HG03108 (cell line): ENCODE measurements at regions not wholly inside any gene's neighbourhood (a gene's known extent, or its start where the extent isn't known, plus 50 kb on each side); places are given as distances from the start of the nearest gene placed in this dataset.

Experiments used
- ATAC-seq: cut with Tn5 transposase; IDR thresholded peaks from one replicate; pipeline ENCODE4 v1.9.1; 2021; ENCODE audit warnings: moderate library complexity; ENCODE audit not compliant: unreplicated experiment

DNA sequence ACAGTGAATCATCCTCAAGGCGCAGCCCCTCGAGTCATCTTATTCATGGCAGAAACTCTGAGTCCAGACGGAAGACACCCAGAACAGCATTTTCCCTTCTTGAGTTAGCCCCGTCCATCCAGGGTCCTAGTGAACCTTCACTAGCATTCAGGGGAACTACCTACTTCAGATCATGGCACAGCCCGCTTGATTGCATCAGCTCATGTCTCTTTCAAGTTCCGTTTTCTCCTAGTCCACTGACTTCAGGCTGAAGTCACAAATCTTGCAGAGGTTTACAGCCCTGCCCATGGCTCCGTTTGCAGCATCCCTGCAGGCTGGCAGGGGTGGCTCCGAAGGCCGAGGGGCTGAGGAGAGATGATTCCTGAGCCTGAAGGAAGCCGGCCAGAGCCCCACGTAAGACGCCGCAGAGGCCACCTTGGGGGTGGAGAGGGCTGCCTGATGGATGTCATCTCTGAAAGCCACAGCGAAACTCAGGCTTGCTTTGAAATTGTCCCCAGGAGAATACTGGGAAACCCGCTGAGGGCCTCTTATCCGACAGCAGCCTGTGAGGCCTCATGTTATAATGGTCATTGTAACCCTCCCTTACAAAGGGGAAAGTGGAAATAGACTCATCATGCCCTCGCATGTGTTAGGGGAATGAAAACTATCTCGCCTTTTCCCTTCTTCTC, 310.2 kb upstream of the AJAP1 start:
- no peak for ATAC-seq

DNA sequence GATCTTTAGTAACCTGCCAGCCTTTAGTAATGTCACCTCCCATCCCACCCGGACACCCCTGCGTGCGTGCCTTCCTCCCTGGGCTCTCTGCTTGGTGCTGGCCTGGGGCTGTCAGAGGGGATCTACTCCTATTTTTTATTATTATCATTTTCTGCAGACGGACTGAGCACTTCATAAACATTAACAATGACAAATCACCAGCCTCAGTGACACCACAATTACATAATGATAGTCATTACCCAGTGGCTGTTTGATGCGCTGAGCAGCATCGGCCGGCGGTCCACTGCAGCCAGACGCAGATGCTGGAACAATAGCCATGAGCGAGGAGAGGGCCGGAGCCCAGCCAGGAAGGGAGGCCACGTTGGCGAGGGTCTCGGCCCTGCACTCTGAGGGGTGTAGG, 309.3 kb upstream of the AJAP1 start:
- no peak for ATAC-seq

DNA sequence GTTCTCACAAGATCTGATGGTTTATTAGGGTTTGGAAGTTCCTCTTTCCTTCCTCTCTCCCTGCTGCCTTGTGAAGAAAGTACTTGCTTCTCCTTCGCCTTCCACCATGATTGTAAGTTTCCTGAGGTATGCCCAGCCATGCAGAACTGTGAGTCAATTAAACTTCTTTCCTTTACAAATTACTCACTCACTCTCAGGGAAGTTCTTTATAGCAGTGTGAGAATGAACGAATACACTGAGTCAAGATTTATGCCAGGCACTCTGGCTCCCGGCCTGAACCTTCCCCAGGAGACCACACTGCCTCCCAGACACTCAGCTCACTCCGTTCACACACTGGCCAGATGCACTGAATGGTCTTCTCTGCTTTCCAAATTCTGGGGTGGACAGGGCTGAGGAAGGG, 308.3 kb upstream of the AJAP1 start:
- no peak for ATAC-seq

DNA sequence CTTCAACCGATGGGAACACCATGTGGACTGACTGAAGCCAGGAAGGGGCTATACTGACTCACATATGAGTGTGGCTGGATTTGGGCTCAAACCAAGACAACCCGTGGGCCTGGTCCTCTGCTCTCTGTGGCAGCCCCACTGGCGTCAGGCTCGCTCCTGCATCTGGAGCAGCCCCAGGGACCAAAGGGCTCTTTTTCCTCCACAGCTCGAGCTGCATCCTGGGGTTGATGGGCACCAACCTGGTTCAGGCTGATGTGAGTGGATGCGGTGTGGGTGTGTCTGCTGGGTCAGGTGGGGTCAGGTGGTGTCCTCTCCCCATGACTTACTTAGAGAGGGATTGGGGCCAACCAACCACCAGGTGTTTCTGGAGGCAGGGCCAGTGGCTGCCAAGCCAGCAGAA, 303.0 kb upstream of the AJAP1 start:
- no peak for ATAC-seq

DNA sequence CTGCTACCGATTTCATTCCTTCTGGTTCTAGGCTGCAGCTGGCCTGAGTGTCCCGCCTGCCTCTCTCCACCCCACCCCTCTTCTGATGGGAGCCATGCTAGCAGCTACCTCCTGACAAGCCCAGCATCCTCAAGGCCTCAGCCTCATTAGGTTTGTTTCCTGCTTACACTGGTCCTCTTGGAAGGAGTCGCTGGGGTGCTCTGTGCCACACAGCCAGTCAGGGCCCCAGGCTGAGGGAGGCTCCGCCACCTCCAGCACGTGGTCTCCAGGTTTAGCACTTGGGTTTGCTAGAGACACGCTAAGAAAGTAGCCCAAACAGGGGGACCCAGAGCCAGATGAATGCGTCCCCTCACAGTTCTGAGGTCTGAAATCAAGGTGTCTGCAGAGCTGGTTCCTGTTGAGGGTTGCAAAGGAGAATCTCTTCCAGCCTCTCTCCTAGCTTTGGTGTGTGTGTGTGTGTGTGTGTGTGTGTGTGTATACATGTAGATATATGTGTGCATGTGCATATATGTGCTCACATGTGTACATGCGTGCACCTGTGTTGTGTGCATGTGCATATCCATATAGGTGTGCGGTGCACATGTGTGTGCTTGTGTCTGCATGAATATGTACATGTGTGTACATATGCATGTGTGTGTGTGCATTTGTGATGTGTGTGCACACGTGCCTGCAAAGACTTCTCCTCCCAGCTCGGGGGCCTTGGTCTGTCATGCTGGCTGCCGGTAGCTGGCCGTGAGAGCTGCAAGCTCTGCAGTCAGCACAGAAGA, 301.1 kb upstream of the AJAP1 start:
- ATAC-seq = no peak

DNA sequence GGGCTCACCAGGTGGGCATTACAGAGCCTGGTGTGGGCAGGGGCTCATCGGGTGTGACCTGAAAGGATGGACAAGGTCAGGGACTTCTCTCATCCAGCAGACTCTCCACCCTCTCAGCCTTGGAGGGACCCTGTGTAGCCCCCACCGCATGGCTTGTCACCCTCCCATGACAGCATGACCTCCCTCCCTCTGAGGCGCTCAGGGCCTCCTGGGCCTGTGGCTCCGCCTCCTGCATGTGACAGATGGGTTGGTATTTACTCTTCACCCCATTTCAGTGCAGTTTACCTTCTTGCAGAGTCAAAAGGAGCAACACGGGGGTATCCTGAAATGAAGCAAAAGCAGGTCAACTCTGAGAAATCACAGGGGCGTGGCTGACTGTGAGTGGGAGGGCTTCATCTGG, 298.6 kb upstream of the AJAP1 start:
- no peak for ATAC-seq

DNA sequence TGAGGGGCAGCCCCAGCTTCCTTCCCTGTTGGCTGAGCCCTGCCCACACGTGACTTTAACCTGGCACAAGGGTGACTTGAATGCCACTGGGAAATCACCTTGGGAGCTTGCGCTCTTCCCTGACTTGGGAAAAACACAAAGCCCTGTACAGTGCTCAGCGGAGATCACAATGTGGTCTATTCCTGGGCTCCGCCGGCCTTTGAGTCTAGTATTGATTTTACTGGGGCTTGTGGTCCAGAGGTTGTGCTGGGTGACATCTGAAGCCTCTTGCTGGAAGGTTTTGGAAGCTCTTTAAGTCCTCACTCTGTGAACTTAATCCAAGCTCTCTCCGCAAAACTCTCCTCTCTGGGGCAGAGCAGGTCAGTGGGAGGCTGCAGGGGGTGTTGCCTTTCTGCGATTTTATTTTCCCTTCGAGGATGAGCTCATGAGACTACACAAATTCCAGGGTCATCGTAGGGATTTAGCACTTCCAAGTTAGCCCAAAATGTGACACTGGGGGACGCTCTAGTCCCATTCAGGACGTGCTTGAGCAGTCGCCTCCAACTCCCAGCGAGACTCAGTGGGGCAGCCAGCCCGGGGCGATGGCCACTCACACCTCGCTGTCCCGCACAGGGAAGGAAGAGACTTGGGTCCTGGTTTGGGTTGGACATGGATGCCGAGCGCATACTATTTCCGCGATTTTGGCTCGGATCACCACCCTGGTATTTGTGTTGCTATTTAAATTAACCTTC, 291.9 kb upstream of the AJAP1 start:
- no peak for ATAC-seq

DNA sequence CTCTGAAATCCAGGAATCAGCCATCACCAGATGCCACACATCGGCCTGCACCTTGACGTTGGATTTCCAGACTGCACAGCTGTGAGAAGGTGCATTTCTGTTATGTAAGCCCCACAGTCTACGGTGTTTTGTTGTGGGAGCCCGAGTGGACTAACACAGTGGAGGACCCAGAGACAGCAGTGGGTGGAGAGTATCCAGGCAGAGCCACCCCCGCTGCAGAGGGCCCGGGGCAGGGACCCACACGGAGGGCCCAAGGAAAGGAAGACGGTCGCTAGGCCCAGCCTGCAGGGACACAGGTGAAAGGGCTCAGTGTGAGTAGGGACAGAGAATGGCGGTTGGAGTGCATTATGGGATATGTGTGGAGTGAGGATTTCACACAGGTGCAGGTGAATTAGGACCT, 288.3 kb upstream of the AJAP1 start:
- ATAC-seq = no peak

DNA sequence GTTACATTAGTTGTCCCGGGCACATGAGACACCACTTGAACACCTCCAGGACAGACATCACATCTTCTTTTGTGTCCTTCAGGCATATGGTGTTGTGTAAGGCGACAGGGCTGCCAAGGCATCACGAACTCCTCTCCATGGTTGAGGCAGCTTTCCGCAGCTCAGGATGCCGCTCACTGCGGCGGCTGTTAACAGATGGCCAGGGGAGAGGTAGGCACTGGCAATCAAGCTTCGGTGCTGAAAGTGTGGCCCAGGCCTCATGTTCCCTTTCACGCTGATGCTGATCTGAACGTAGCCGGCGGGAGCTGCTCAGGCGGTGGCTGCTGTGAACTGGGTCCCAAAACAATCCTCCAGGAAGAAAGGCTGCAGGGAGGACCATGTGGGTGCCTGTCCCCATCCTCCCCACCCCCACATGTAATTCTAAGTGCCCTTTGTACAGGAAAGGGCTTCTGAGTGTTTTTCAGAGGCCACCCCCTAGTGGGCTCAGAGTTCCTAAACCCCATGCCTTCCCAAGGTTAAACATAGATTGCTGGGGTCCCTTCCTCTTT, 287.1 kb upstream of the AJAP1 start:
- ATAC-seq = no peak

DNA sequence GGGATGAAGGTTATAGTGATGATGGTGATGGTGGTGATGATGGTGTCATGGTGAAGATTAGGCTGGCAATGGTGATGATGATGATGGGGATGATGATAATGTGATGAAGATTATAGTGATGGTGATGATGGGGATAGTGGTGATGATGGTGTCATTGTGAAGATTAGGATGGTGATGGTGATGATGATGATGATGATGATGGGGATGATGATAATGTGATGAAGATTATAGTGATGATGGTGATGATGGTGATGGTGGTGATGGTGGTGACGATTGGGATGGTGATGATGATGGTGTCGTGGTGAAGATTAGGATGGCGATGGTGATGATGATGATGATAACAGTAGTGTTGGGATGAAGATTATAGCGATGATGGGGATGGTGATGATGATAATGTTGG, 285.1 kb upstream of the AJAP1 start:
- ATAC-seq = no peak

DNA sequence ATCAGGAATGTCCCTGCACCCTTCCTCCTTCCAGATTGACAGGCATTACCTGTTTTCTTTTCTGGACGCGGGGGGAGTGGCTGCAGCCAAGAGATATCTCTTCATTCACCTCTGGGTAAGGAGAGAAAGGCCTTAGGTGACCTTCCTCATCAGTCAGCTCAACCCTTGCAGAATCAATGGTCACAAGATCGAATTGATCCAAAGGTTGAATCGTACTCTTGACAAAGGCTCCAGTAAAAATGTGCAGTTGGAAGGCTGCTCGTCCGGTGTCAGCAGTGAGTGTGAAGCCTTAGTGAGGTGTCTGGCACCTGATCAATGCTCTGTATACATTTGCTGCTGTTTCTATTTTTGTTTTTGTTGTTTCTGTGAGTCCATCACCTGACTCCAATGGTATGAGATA, 282.6 kb upstream of the AJAP1 start:
- no peak for ATAC-seq

DNA sequence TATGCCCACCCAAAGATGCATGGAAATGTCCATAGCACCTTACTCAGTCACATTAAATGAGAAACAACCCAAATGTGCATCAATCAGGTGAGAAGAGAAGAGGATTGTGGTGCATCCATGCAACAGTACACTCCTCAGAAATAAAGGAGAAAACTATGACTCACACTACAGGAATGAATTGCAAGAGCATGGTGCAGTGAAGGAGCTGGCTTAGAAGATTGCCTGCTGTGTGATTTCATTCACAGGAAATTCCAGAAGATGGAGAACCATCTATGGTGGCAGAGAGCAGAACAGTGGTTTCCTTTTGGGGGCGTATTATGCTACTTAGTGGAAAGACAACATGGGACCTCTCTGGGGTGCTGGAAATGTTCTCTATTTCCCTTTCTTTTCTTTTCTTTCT, 278.6 kb upstream of the AJAP1 start:
- no peak for ATAC-seq

DNA sequence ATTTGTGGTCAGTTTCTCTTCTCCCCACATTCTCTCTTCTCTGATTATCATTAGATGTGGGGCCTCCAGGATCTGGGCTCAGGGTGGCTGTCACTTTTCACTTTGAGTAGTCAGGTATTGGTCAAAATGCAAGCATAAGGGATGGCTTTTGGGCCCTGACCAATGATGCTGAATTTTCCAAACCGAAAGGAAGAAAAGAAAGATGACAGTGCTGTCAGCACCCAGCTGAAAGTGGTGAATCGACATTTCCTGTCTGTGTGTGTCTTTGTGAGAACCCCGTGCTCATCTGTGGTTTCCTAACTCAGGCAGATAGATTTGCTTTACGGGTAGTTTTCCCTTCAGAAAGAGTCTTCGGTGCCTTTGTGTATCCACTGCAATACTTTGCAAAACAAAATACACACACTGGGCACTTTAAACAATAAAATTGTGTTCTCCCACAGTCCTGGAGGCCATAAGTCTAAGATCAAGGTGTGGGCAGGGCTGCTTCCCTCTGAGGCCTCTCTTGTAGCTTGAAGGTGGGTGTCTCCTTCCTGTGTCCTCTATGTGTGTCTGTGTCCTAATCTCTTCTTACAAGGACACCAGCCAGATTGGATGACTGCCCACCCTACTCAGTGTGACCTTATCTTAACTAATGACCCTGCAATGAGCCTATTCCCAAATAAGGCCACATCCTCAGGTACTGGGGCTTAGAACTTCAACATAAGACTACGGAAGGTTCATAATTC, 274.8 kb upstream of the AJAP1 start:
- no peak for ATAC-seq

DNA sequence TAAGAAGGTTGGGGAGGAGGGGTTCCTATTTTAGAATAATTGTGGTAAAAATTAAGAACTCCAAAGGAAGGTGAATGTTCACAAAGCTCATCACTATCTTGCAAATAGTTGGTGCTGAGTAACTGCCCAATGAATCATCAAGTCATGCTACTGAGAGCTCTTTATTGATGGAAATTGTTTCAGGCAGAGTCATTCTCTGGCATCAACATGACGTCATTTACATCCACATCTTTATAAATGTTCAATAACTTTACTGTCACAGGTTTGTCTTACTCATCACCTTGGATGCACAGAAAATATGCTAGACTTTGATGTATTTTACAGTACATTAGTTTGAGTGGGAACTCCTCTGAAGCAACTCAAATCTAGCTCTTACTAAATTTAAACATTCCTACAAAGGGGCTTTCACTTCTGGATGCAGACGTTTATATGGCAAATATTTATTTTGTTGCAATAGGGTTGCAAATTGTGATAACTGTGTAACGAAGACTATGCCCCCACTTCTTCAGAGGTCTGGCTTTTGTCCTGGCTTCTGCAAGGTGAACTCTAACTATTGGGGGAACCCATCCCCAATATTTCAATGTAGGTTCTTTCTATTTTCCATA, 273.7 kb upstream of the AJAP1 start:
- ATAC-seq = no peak

DNA sequence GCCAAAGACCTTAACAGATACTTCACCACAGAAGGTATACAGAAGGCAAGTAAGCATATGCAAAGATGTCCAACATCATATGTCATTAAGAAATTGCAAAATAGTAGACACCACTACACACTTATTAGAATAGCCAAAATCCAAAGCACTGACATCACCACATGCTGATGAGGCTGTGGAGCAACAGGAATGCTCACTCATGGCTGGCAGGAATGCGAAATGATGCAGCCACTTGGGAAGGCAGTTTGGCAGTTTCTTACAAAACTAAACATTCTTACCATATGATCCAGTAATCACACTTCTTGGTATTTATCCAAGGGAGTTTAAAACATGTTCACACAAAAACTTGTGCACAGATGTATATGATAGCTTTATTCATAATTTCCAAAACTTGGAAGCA, 261.2 kb upstream of the AJAP1 start:
- no peak for ATAC-seq

DNA sequence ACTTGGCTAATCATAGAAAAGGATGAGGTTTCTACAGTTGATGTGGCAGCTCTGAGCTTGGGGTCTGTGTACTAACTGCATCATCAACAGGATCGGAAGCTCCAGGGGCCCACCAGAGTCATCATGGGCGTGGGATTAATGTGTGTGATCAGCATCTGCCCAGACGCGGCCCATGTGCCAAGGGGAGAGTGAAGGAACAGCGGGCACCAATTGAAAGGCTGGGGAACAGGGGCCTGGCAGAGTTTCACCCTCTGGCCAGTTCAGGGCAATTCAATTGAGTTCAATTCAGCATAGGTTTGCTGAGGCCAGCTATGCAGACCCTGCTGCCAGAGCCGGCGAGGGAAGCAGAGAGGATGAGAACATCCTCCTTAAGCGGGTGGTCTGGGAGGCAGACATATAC, 260.0 kb upstream of the AJAP1 start:
- ATAC-seq = no peak

DNA sequence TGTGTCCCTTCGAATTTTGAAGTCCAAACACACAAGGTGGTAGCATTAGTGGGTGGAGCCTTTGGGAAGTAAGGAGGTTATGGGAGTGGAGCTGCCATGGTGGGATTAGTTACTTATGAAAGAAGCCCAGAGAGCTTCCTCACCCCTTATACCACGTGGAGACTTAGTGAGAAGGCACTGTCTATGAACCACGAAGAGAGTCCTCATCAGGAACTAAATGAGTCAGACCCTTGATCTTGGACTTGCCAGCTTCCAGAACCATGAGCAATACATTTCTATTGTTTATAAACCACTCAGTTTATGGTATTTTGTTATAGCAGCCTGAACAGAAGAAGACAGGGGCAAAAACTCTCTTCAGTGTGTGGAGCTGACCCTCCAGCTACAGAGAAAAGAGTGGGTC, 259.3 kb upstream of the AJAP1 start:
- ATAC-seq = no peak

DNA sequence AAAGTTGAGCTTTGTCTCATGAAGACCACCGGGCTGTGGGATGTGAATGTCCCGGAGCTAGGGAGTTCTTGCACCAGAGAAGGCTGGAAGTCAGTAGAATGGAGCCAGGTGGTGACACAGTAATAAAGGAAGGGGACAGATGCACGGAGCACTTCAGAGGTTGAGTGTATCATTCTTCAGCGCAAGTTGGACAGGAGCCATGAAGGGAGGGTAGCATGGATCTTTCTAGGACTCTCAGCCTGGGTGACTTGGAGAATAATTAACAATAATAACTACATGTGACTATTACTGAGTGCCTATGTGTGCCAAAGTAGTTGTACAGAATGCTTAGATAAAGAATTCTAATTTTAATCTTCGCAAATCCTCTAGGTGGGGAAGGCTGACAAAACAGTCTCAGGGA, 258.7 kb upstream of the AJAP1 start:
- ATAC-seq = no peak

DNA sequence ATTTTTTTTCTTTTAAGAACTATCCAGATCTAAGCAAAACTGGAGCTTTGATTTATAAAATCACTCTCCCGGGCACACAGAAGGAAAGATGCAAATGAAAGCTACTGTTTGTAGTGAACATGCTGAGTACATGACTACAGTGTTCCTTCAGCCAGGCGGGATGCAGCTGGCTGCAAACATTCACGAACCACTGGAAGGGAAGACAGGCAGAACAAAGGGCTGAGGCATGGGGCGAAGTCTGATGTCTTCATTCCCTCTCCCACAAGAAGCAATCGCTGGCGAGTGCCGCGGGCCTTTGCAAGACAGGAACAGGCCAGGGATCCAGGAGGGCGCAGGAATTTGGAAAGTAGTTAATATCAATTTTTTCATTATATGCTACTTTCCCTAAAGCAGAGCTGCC, 257.9 kb upstream of the AJAP1 start:
- no peak for ATAC-seq

DNA sequence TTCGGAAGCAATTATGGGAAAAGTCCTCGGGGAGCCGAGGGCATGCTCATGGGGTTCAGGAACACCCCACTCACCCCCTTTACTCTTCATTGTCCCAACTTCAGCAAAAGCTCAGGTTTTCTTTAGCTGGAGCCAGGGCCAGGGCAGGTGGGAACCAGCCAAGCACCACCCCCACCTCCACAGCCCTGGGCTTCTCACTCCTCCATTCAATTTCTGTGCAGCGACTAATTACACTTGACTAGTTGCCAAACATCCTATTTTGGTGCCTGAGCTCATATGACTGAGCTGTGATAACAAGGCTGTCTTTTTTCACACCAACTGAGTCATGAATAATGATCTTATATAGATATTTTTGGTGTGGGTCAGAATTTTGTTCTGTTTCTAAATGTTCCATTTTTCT, 257.2 kb upstream of the AJAP1 start:
- ATAC-seq = no peak

DNA sequence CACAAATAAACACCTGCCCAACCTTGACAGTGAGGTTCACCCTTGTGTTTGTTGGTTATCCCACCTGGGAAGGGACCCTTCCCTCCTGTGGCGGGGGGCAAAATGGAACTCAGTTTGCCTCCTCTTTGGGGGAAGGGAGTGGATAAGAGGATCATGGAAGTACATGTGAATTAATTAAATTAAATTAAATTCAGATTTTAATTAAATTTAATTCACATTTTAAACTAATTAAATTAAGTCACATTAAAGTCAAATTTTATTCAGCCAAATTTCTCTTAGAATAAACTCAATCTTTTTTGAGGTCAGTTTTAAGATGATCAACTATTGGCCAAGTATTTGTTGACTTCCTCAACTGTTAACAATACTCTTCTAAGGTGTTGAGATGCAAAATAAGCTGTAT, 252.4 kb upstream of the AJAP1 start:
- ATAC-seq = no peak
